ENCODE measurements at regions not wholly inside any gene's neighbourhood (a gene's known extent, or its start where the extent isn't known, plus 50 kb on each side); places are given as distances from the start of the nearest gene placed in this dataset.

- TF ChIP-seq EZH2phosphoT487 (IDR thresholded peaks at IDR 0.05; ENCODE audit: borderline replicate concordance, low read length) (no peak), CTCF (IDR thresholded peaks at IDR 0.05; ENCODE audit: low read depth, low read length, poor library complexity, severe bottlenecking) (no peak)
Measured at GRCh38 chr9:86578722-86579121, 224.5 kb upstream of the TUT7 start.

All from DOHH2 (cell line).